ENCODE measurements at regions not wholly inside any gene's neighbourhood (a gene's known extent, or its start where the extent isn't known, plus 50 kb on each side); places are given as distances from the start of the nearest gene placed in this dataset.

DNA sequence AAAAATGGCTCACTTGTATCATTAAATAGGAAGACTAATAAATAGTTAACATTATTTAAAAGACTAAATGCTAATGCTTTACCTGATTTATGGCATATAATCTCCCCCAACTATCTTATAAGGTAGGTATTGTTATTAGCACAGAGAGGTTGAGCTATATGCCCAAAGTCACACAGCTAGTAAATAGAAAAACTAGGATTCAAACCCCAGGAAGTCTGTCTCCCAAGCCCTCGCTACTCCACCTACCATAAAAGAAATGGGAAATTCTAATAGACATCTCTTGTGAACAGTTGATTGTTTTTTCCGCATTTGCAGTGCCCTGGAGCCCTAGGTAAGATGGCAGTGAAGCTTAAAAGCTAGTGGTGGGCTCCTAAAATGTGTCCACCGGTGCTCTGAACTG lies 65.2 kb upstream of the SOD1 start:
- H3K4me1 ChIP-seq (ENCODE audit: control insufficient read depth in 4 of 4, insufficient read depth in 4 of 4, low read length in 3 of 4): peaks cover 0 to 6% (median 0%) of the 10 kb centered on the region in 4 donors
- H3K9ac ChIP-seq (ENCODE audit: low read depth in 1 of 2, low read length in 2 of 2): no peak overlapping the region
- no peaks in the 10 kb centered on the region for H3K27me3 ChIP-seq (ENCODE audit: control insufficient read depth in 4 of 4, insufficient read depth in 4 of 4, low read length in 3 of 4)
- H3K9me3 ChIP-seq (ENCODE audit: control insufficient read depth in 4 of 4, low read length in 3 of 4): no peaks in the 10 kb centered on the region
- H3K27ac ChIP-seq (ENCODE audit: low read depth in 1 of 2, low read length in 2 of 2): no peak overlapping the region
- 91% methylated on average over 3 of the region's 3 CpGs for WGBS
- DNase-seq (ENCODE audit: low spot score): no peak
- TF ChIP-seq ZBTB33 (IDR thresholded peaks at IDR 0.05): no peak
- no peak for TF ChIP-seq GABPA (IDR thresholded peaks at IDR 0.05 in 1 of 2, conservative IDR thresholded peaks at IDR 0.05 in 1 of 2)
- TF ChIP-seq FOXA2 (IDR thresholded peaks at IDR 0.05): no peak
- no peak for TF ChIP-seq NR2F2 (IDR thresholded peaks at IDR 0.05)
- TF ChIP-seq REST (IDR thresholded peaks at IDR 0.05): no peak
- TF ChIP-seq FOXA1 (IDR thresholded peaks at IDR 0.05): no peak
- no peak for TF ChIP-seq HNF4G (IDR thresholded peaks at IDR 0.05)
- no peak for TF ChIP-seq ATF3 (IDR thresholded peaks at IDR 0.05)
- TF ChIP-seq JUND (IDR thresholded peaks at IDR 0.05): no peak
- no peak for TF ChIP-seq EGR1 (IDR thresholded peaks at IDR 0.05; ENCODE audit: low read depth in 2 of 2)
- TF ChIP-seq, protein P1, sequence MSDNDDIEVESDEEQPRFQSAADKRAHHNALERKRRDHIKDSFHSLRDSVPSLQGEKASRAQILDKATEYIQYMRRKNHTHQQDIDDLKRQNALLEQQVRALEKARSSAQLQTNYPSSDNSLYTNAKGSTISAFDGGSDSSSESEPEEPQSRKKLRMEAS (IDR thresholded peaks at IDR 0.05): no peak
- TF ChIP-seq RXRA (IDR thresholded peaks at IDR 0.05): no peak
- no peak overlapping the region for H3K4me3 ChIP-seq (ENCODE audit: low read depth in 1 of 3, low read length in 3 of 3)
- peaks cover 0 to 3% (median 0%) of the 10 kb centered on the region in 4 donors for H3K36me3 ChIP-seq (ENCODE audit: control insufficient read depth in 4 of 4, insufficient read depth in 3 of 4, low read depth in 1 of 4, low read length in 3 of 4)

- DNase-seq (ENCODE audit: low spot score): no peak
- TF ChIP-seq TAF1 (conservative IDR thresholded peaks at IDR 0.05) (no peak), ZBTB33 (IDR thresholded peaks at IDR 0.05) (no peak), RXRA (IDR thresholded peaks at IDR 0.05) (no peak), HNF4G (IDR thresholded peaks at IDR 0.05) (no peak), HNF4A (conservative IDR thresholded peaks at IDR 0.05) (no peak), ATF3 (IDR thresholded peaks at IDR 0.05) (no peak), FOXA2 (IDR thresholded peaks at IDR 0.05) (no peak), REST (IDR thresholded peaks at IDR 0.05) (no peak), EGR1 (IDR thresholded peaks at IDR 0.05; ENCODE audit: low read depth in 2 of 2) (no peak), NR2F2 (IDR thresholded peaks at IDR 0.05) (no peak), SP1 (IDR thresholded peaks at IDR 0.05) (no peak), FOXA1 (IDR thresholded peaks at IDR 0.05) (no peak)
- TF ChIP-seq, protein P1 (IDR thresholded peaks at IDR 0.05): no peak
- Histone ChIP-seq H3K4me1 (ENCODE audit: control insufficient read depth in 4 of 4, insufficient read depth in 4 of 4, low read length in 3 of 4) (peaks cover 0 to 6% (median 0%) of the 10 kb centered on the region in 4 donors), H3K4me3 (ENCODE audit: low read depth in 1 of 3, low read length in 3 of 3) (no peak overlapping the region), H3K36me3 (ENCODE audit: control insufficient read depth in 4 of 4, insufficient read depth in 3 of 4, low read depth in 1 of 4, low read length in 3 of 4) (peaks cover 0 to 3% (median 0%) of the 10 kb centered on the region in 4 donors), H3K27me3 (ENCODE audit: control insufficient read depth in 4 of 4, insufficient read depth in 4 of 4, low read length in 3 of 4) (no peaks in the 10 kb centered on the region), H3K9me3 (ENCODE audit: control insufficient read depth in 4 of 4, low read length in 3 of 4) (no peaks in the 10 kb centered on the region), H3K9ac (ENCODE audit: low read depth in 1 of 2, low read length in 2 of 2) (no peak overlapping the region), H3K27ac (ENCODE audit: low read depth in 1 of 2, low read length in 2 of 2) (no peak overlapping the region)
- WGBS: 84% methylated on average over 13 of the region's 13 CpGs
Observed at GRCh38 chr21:31592963-31593560, 66.4 kb upstream of the SOD1 start.

Measured in liver (tissue), 7 donors.